ENCODE measurements at regions not wholly inside any gene's neighbourhood (a gene's known extent, or its start where the extent isn't known, plus 50 kb on each side); places are given as distances from the start of the nearest gene placed in this dataset.

- ChIA-PET POLR2A (no interaction called here), CTCF (ENCODE audit: low intra/inter-chr PET ratio) (no interaction called here)
- 8% methylated on average over 1 of the region's 1 CpG for WGBS (ENCODE audit: insufficient coverage, low coverage, missing lambda C conversion rate)
- ATAC-seq, result no peak
- H3K9me3 ChIP-seq (replicated peaks; ENCODE audit: control insufficient read depth, insufficient read depth, low read depth, low read length), result no peaks in the 10 kb centered on the region
- H2AFZ ChIP-seq (ENCODE audit: low read depth, low read length), result no peak overlapping the region
- H3K36me3 ChIP-seq (ENCODE audit: control insufficient read depth, insufficient read depth, low read length), result no peaks in the 10 kb centered on the region
- no peak overlapping the region for H3K4me3 ChIP-seq
- no peaks in the 10 kb centered on the region for H3K4me1 ChIP-seq (replicated peaks in 1 of 2; ENCODE audit: control insufficient read depth in 2 of 2, insufficient read depth in 2 of 2, low read length in 2 of 2)
- H3K27ac ChIP-seq (ENCODE audit: extremely low read depth, low read depth, low read length), result no peak overlapping the region
- FAIRE-seq, result no peak
- no peak overlapping the region for H3K9ac ChIP-seq (ENCODE audit: insufficient read depth in 1 of 2, low read depth in 2 of 2, low read length in 2 of 2)
- no peak overlapping the region for H3K4me2 ChIP-seq (ENCODE audit: insufficient read depth, low read length)
- intact Hi-C loops (cut with micrococcal nuclease), result no loop called here
- DNase-seq (ENCODE audit: extremely low read depth in 1 of 4, low spot score in 3 of 4), result no peak
- TF ChIP-seq ZNF583 (CRISPR knock-in tag; IDR thresholded peaks at IDR 0.05) (no peak), RBM25 (IDR thresholded peaks at IDR 0.05; ENCODE audit: low read depth, low read length, severe bottlenecking) (peak; percentile 97)
- H3K79me2 ChIP-seq (ENCODE audit: control insufficient read depth, insufficient read depth, low read length), result no peaks in the 10 kb centered on the region
- no peaks in the 10 kb centered on the region for H3K9me1 ChIP-seq (ENCODE audit: control insufficient read depth, insufficient read depth, low read length)
- peaks cover 2 to 8% of the 10 kb centered on the region in 2 experiments; a peak in 2 of 5 replicates for H3K27me3 ChIP-seq (ENCODE audit: control insufficient read depth in 2 of 2, insufficient read depth in 2 of 2, low read length in 2 of 2)
- in situ Hi-C loops (cut with MboI), result no loop called here
- H4K20me1 ChIP-seq (replicated peaks; ENCODE audit: control insufficient read depth, insufficient read depth, low read length), result no peaks in the 10 kb centered on the region
- BruUV-seq (replicated peaks), result no TSS peak
These were observed 168.7 kb downstream of the ATG4C start for GRCh38 chr1:62952596-62952995.

GRCh38 chr1:62953633-62954032, 169.7 kb downstream of the ATG4C start:
- H3K27ac ChIP-seq (ENCODE audit: extremely low read depth, low read depth, low read length), result no peak overlapping the region
- CTCF ChIA-PET (ENCODE audit: low intra/inter-chr PET ratio), result no interaction called here

More at GRCh38 chr1:62953633-62954032, 169.7 kb downstream of the ATG4C start:
- WGBS (ENCODE audit: insufficient coverage, low coverage, missing lambda C conversion rate), result 3% methylated on average over 6 of the region's 6 CpGs
- POLR2A ChIA-PET, result no interaction called here
- Histone ChIP-seq H2AFZ (ENCODE audit: low read depth, low read length) (no peak overlapping the region), H3K4me1 (replicated peaks in 1 of 2; ENCODE audit: control insufficient read depth in 2 of 2, insufficient read depth in 2 of 2, low read length in 2 of 2) (no peaks in the 10 kb centered on the region), H3K4me3 (no peak overlapping the region), H3K36me3 (ENCODE audit: control insufficient read depth, insufficient read depth, low read length) (no peaks in the 10 kb centered on the region), H3K9me1 (ENCODE audit: control insufficient read depth, insufficient read depth, low read length) (no peaks in the 10 kb centered on the region), H3K9me3 (replicated peaks; ENCODE audit: control insufficient read depth, insufficient read depth, low read depth, low read length) (no peaks in the 10 kb centered on the region), H3K9ac (ENCODE audit: insufficient read depth in 1 of 2, low read depth in 2 of 2, low read length in 2 of 2) (no peak overlapping the region), H3K27me3 (ENCODE audit: control insufficient read depth in 2 of 2, insufficient read depth in 2 of 2, low read length in 2 of 2) (peaks cover 2 to 8% of the 10 kb centered on the region in 2 experiments; a peak in 2 of 5 replicates), H3K4me2 (ENCODE audit: insufficient read depth, low read length) (no peak overlapping the region), H3K79me2 (ENCODE audit: control insufficient read depth, insufficient read depth, low read length) (no peaks in the 10 kb centered on the region), H4K20me1 (replicated peaks; ENCODE audit: control insufficient read depth, insufficient read depth, low read length) (no peaks in the 10 kb centered on the region)
- intact Hi-C loops (cut with micrococcal nuclease) (no loop called here), in situ Hi-C loops (cut with MboI) (no loop called here)
- no TSS peak for BruUV-seq (replicated peaks)
- no peak for ATAC-seq
- FAIRE-seq, result no peak
- no peak for DNase-seq (ENCODE audit: extremely low read depth in 1 of 4, low spot score in 3 of 4)
- TF ChIP-seq ZKSCAN3 (CRISPR knock-in tag; IDR thresholded peaks at IDR 0.05), result no peak
- no peak for TF ChIP-seq ZNF644 (tag; IDR thresholded peaks at IDR 0.05; ENCODE audit: low read depth)
- no peak for TF ChIP-seq FOXO4 (CRISPR knock-in tag; IDR thresholded peaks at IDR 0.05)
- TF ChIP-seq FOXJ2 (tag; IDR thresholded peaks at IDR 0.05), result no peak
- no peak for TF ChIP-seq ZNF695 (CRISPR knock-in tag; IDR thresholded peaks at IDR 0.05)
- no peak for TF ChIP-seq NUFIP1 (IDR thresholded peaks at IDR 0.05; ENCODE audit: partially characterized antibody)
- TF ChIP-seq NFE2 (IDR thresholded peaks at IDR 0.05; ENCODE audit: low read depth), result no peak
- no peak for TF ChIP-seq PRMT5 (CRISPR knock-in tag; IDR thresholded peaks at IDR 0.05)
- TF ChIP-seq STAT5B (CRISPR knock-in tag; IDR thresholded peaks at IDR 0.05), result no peak

Data from K562 (cell line).